OCI-LY1 (cell line): ENCODE measurements at regions not wholly inside any gene's neighbourhood (a gene's known extent, or its start where the extent isn't known, plus 50 kb on each side); places are given as distances from the start of the nearest gene placed in this dataset.

ENCODE experiments used
- H2AFZ ChIP-seq: fragments of 200-600 bp; sonication (generic), shearing (Covaris generic); 2 replicates; pipeline ENCODE4 v1.6.0; 2014; ENCODE audit warnings: antibody characterized with exemption, mild to moderate bottlenecking, low read length
- H3F3A ChIP-seq: fragments of 200-600 bp; sonication (generic), shearing (Covaris generic); 2 replicates; pipeline ENCODE4 v1.6.0; 2014; ENCODE audit warnings: mild to moderate bottlenecking, antibody characterized with exemption, low read length, moderate library complexity; ENCODE audit not compliant: insufficient read depth
- H3K27ac ChIP-seq: fragments of 200-600 bp; sonication (generic); 2 replicates; pipeline ENCODE4 v1.5.1; 2014; ENCODE audit warnings: low read length, mixed run types, mild to moderate bottlenecking, low read depth; ENCODE audit not compliant: poor library complexity, severe bottlenecking
- H3K27me3 ChIP-seq: fragments of 200-600 bp; sonication (generic); 2 replicates; pipeline ENCODE4 v1.6.0; 2014; ENCODE audit warnings: antibody characterized with exemption, mild to moderate bottlenecking, low read length, moderate library complexity; ENCODE audit not compliant: insufficient read depth
- H3K36me3 ChIP-seq: fragments of 200-600 bp; sonication (generic); 2 replicates; pipeline ENCODE4 v1.6.1; 2014; ENCODE audit warnings: mild to moderate bottlenecking, antibody characterized with exemption, low read length, moderate library complexity, mixed read lengths; ENCODE audit not compliant: insufficient read depth
- H3K4me1 ChIP-seq: fragments of 200-600 bp; sonication (generic); 2 replicates; pipeline ENCODE4 v1.5.1; 2014; ENCODE audit warnings: mild to moderate bottlenecking, low read length, moderate library complexity; ENCODE audit not compliant: insufficient read depth, severe bottlenecking
- H3K4me2 ChIP-seq: fragments of 200-600 bp; sonication (generic), shearing (Covaris generic); 2 replicates; pipeline ENCODE4 v1.6.1; 2014; ENCODE audit warnings: low read length
- H3K4me3 ChIP-seq: fragments of 200-600 bp; sonication (generic); 2 replicates; pipeline ENCODE4 v1.5.1; 2014; ENCODE audit warnings: low read length, low read depth, mild to moderate bottlenecking, mixed read lengths; ENCODE audit not compliant: poor library complexity, severe bottlenecking
- H3K79me2 ChIP-seq: fragments of 200-600 bp; shearing (Covaris generic); 2 replicates; pipeline ENCODE4 v1.6.1; 2016; ENCODE audit warnings: mixed run types, low read length, mixed read lengths; ENCODE audit not compliant: insufficient read depth
- H3K9ac ChIP-seq: fragments of 200-600 bp; sonication (generic), shearing (Covaris generic); 2 replicates; pipeline ENCODE4 v1.6.1; 2014; ENCODE audit warnings: mild to moderate bottlenecking, low read length, mixed read lengths
- H3K9me2 ChIP-seq: fragments of 200-600 bp; sonication (generic), shearing (Covaris generic); 2 replicates; pipeline ENCODE4 v1.6.1; 2014; ENCODE audit warnings: low read depth, mild to moderate bottlenecking, low read length, mixed read lengths
- H3K9me3 ChIP-seq: fragments of 200-600 bp; shearing (Covaris generic); 2 replicates; pipeline ENCODE4 v1.6.1; 2014; ENCODE audit warnings: low read length, mixed read lengths
- H4K20me1 ChIP-seq: fragments of 200-600 bp; sonication (generic), shearing (Covaris generic); 2 replicates; pipeline ENCODE4 v1.6.0; 2016; ENCODE audit warnings: mild to moderate bottlenecking, low read length; ENCODE audit not compliant: insufficient read depth
- CTCF ChIP-seq: fragments of 200-600 bp; sonication (generic), shearing (Covaris generic); IDR thresholded peaks from 2 replicates; pipeline ENCODE4 v1.5.1; 2017; ENCODE audit warnings: mild to moderate bottlenecking, antibody characterized with exemption, low read length, moderate library complexity, mixed read lengths
- EZH2 ChIP-seq: fragments of 200-600 bp; sonication (generic), shearing (Covaris generic); IDR thresholded peaks from 2 replicates; pipeline ENCODE4 v1.8.0; 2017; ENCODE audit warnings: borderline replicate concordance, mixed run types, mild to moderate bottlenecking, antibody characterized with exemption, low read length, moderate library complexity, mixed read lengths

DNA sequence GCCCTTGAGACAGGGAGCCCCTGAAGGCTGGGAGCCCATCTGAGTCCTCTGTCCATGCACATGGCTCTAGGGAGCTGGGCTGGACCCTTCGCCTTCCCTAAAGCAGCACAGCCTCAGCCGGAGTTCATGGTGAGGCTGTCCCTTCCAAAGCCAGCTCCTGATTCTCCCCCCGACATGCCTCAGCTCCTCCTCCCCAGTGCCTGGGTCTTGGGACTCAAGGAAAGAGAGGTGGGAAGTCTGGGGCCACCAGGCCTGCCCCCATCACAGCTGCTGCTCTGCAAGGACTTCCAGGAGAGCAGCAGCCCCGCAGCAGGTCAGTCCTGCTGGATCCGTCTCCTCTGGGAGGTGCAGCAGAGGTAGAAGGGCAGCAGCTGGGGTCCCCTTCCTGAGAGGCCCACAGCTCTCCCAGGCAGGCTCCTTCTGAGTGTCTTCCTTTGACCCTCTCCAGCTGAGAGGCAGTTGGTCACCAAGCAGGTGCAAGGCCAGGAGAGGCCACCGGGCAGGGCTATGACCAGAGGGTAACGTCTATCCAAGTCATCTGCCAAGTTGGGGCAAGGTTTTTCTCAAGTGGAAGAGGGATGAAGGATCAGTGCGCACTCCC, 90.5 kb downstream of the ADRA2C start:
- Histone ChIP-seq H3K36me3 (no peaks in the 10 kb centered on the region), H3K4me3 (no peak overlapping the region), H3K4me2 (no peak overlapping the region), H3K9ac (no peak overlapping the region), H3K9me2 (no peaks in the 10 kb centered on the region), H4K20me1 (no peaks in the 10 kb centered on the region), H3K27ac (no peak overlapping the region), H3F3A (no peaks in the 10 kb centered on the region), H3K79me2 (no peaks in the 10 kb centered on the region), H3K27me3 (no peaks in the 10 kb centered on the region), H3K4me1 (no peaks in the 10 kb centered on the region), H3K9me3 (no peaks in the 10 kb centered on the region), H2AFZ (no peak overlapping the region)
- no peak for TF ChIP-seq CTCF

GRCh38 chr4:3857269-3857926, 91.2 kb downstream of the ADRA2C start:
- no peak overlapping the region for H3K27ac ChIP-seq
- H3K4me1 ChIP-seq, result no peaks in the 10 kb centered on the region
- no peaks in the 10 kb centered on the region for H4K20me1 ChIP-seq
- H3K36me3 ChIP-seq, result no peaks in the 10 kb centered on the region
- H3F3A ChIP-seq, result no peaks in the 10 kb centered on the region
- no peak overlapping the region for H3K4me3 ChIP-seq
- no peaks in the 10 kb centered on the region for H3K79me2 ChIP-seq
- no peak overlapping the region for H2AFZ ChIP-seq
- no peak overlapping the region for H3K4me2 ChIP-seq
- H3K27me3 ChIP-seq, result no peaks in the 10 kb centered on the region
- H3K9me3 ChIP-seq, result no peaks in the 10 kb centered on the region
- no peak for TF ChIP-seq EZH2
- no peak for TF ChIP-seq CTCF
- no peak overlapping the region for H3K9ac ChIP-seq
- H3K9me2 ChIP-seq, result no peaks in the 10 kb centered on the region

DNA sequence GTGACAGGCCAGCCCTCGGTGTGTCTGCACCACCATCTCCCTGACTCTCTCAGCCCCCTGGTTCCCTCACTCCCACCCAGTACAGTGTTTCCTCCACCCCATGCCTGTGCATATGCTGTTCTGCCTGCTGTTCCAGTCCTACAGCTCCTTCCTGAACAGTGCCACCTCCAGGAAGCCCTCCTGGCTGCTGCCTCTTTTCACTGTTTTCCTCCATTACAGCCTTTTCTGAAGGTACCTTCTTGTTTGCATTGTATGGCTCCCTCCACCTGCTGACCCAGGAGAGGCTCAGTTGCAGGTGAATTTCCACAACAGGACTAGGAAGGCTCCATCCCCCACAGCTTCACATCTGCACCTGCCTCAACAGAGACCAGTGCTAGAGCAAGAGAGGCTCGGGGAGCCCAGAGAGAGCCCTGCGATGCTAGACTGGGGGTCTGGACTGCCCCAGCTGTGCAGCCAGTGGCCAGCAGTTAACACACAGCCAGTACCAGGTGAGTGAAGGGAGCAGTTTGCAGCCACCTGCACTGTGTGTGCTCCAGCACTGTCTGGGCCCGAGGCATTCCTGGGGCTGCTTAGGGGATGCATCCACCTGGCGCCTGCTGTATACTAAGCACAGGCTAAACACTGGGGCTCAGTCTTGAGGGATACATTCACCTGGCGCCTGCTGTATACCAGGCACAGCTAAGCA, 92.0 kb downstream of the ADRA2C start:
- H3K79me2 ChIP-seq, result no peaks in the 10 kb centered on the region
- no peaks in the 10 kb centered on the region for H4K20me1 ChIP-seq
- TF ChIP-seq EZH2, result no peak
- TF ChIP-seq CTCF, result no peak
- H2AFZ ChIP-seq, result no peak overlapping the region
- H3F3A ChIP-seq, result no peaks in the 10 kb centered on the region
- H3K4me2 ChIP-seq, result no peak overlapping the region
- no peak overlapping the region for H3K27ac ChIP-seq
- H3K9me2 ChIP-seq, result no peaks in the 10 kb centered on the region
- no peak overlapping the region for H3K4me3 ChIP-seq
- no peaks in the 10 kb centered on the region for H3K4me1 ChIP-seq
- no peaks in the 10 kb centered on the region for H3K27me3 ChIP-seq
- H3K36me3 ChIP-seq, result no peaks in the 10 kb centered on the region
- no peaks in the 10 kb centered on the region for H3K9me3 ChIP-seq
- H3K9ac ChIP-seq, result no peak overlapping the region
